ENCODE measurements at regions not wholly inside any gene's neighbourhood (a gene's known extent, or its start where the extent isn't known, plus 50 kb on each side); places are given as distances from the start of the nearest gene placed in this dataset.
A peak's percentile ranks its signal among the peaks of the same experiment; 100 is the strongest.
"Not testable (repeated sequence)": the region's sequence is repeated elsewhere in the genome, so short reads cannot be mapped to it uniquely, and the experiment has no call there.

DNA sequence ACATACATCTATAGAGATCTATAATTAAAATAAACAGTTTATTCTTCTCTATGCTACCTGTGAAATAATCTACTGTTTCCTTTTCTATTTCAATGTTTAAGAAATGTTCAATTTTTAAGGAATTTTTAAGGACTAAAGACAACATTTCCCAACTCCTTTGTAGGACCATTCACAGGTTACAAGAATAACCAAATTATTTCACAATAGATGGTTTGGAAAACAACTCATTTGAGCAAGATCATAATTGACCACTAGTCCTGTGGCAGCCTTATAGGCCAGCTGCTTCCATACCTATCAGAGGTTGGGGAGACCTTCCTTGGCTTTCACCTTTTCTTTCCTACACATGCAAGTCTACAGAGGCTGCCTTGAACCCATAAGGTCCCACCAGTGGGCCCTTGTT lies 193.7 kb downstream of the TTC39B start:
- no peak for DNase-seq

DNA sequence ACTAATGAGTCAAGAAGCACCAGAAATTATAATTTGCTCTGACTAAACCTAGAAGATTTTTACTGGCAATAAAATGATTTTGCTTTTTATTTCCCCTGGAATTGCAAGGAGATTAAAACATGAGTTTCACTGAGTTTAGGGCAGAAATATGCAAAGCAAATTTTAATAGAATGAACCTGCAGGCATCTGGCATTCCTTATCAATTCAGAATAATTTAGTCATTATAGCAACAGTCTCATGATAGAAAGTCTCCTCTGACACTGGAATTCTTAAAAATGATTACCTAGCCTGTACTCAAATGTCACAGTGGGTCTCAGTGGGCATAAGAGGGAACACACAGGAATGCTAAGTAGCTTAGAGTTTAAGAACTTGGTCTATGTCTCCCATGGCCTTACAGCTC lies 195.9 kb downstream of the TTC39B start:
- DNase-seq = no peak

GRCh38 chr9:15104826-15105420 lies 194.7 kb upstream of the FREM1 start:
- DNase-seq = peak; percentile 60

DNA sequence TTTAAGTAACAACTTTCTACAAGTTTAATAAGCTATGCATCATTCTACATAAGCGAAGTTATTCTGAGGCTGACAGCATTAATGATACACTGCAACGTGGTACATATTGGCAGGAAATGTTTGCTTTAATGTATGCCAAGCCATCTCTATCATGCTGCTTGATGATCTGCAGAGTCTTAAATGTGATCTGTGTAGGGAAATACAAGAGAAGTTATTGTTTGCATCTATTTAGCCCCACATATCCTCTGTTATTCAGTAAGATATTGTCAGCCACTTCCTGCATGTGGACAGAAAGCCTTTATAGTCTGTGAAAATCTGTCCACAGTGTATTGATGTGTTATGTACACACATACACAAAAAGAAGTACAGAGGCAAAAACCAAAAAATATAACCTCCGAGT lies 193.1 kb upstream of the FREM1 start:
- no peak for DNase-seq

GRCh38 chr9:15101095-15101494 lies 190.9 kb upstream of the FREM1 start:
- DNase-seq = no peak

- no peak for DNase-seq
Measured at GRCh38 chr9:15100571-15100970, 190.3 kb upstream of the FREM1 start.

- no peak for DNase-seq
Measured at GRCh38 chr9:15096972-15097371, 186.7 kb upstream of the FREM1 start.

DNA sequence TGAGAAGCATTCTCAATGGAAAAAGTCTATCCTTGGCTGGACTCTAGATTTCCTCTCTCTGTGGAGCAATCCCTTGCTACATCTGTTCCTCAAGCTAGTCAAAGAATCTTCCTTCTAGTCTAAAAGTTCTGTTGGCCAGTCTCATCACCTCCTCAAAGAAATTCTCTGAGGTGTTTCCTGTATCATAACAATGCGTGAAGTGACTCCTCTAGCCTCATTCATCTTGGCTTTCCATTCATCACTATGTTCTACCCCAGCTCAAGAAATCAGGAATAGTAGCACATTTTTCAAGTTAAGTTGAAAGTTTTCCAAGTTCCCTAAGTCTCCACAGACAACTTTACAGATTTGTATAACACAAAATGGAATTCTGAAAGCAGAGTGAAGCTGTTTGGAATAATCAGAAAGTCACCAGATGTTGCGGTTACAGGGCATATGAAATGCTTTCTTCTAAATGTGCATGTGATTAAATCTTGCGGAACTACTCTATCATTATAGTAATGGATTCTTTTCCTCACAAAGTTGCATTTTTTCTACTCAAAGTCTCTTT lies 176.6 kb upstream of the FREM1 start:
- no peak for DNase-seq

GRCh38 chr9:15086156-15086763 lies 176.0 kb upstream of the FREM1 start:
- no peak for DNase-seq

GRCh38 chr9:15081021-15081753 lies 171.0 kb upstream of the FREM1 start:
- no peak for DNase-seq

- no peak for DNase-seq
Measured at GRCh38 chr9:15080401-15080800, 170.2 kb upstream of the FREM1 start.

DNA sequence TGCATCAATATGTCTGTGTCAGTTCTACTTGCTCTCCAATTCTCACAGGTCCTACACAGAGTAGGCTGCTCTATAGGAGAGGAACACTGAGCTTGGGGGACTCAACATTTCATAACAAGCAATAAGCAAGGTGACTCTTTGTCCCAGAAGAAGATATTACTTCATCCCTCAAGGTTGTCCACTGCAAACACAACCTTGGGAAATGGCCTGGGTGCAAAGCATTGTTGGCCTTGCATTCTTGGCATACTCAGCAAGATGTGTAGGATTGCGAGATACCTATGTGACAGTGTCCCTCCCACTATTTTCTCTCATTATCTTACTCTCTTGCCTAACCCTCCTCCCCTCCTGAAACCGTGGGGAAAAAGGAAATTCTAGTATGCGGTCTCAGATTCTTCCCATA lies 169.8 kb upstream of the FREM1 start:
- no peak for DNase-seq

DNA sequence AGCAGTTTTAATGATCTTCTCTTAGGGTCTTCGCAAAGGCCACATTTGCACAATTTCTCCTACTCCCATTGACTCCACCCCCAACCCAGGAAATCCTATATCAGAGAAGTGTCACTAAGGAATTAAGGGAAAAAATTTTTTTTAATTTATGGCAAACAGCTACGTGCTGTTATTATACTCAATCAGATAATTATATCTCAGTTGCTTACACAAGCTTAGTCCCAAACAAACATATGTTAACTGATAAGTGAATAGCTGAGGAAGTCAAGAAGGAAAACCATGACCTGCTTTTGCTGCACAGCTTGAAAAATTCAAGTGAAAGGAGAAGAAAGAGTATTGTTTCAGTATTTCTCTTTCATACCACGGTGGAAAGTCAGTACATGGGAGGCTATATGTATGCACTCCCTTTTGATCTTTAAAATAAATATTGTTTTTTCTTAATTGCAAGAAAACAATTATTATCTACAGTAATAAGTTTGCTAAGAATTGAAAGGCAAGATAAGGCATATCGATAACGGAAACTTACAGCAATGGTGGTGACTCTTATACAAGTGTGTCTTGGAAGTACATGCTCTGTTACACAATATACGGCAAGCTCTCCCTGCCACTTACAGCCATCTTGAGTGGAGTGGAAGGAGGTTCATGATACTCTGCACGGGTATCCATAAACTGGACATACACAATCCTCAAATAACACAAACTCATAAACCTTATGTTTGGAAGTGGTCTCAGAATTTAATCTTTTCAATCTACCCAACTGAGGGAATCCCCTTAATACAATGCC lies 167.9 kb upstream of the FREM1 start:
- no peak for DNase-seq

GRCh38 chr9:15073620-15074019 lies 163.4 kb upstream of the FREM1 start:
- DNase-seq = no peak

GRCh38 chr9:15070716-15071115 lies 160.5 kb upstream of the FREM1 start:
- no peak for DNase-seq

GRCh38 chr9:15069106-15069505 lies 158.9 kb upstream of the FREM1 start:
- no peak for DNase-seq

GRCh38 chr9:15068261-15068660 lies 158.0 kb upstream of the FREM1 start:
- no peak for DNase-seq

- no peak for DNase-seq
Measured at GRCh38 chr9:15059003-15059402, 148.8 kb upstream of the FREM1 start.

GRCh38 chr9:15058236-15058635 lies 148.0 kb upstream of the FREM1 start:
- no peak for DNase-seq

- DNase-seq = not testable (repeated sequence)
Measured at GRCh38 chr9:15055284-15055683, 145.1 kb upstream of the FREM1 start.

- no peak for DNase-seq
Measured at GRCh38 chr9:15048772-15049171, 138.5 kb upstream of the FREM1 start.

DNA sequence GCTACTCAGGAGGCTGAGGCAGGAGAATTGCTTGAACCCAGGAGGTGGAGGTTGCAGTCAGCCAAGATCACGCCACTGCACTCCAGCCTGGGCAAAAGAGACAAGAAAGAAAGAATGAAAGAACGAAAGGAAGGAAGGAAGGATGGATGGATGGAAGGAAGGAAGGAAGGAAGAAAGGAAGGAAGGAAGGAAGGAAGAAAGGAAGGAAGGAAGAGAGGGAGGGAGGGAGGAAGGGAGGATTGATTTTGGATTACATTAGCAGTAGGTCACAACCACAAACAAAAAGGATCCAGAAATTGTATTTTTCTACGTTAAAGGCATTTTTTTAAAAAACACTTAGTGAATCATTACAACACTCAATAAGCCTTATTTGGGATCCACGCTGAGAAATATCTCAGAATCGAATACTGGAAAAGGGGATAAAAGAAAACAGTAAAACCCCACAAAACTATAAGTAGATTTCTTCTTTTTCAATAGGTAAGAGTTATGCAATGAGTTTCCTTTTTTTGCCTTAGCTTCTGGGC lies 136.9 kb upstream of the FREM1 start:
- no peak for DNase-seq

- DNase-seq = no peak
Measured at GRCh38 chr9:15033316-15033715, 123.1 kb upstream of the FREM1 start.

Measured in CD4-positive, alpha-beta T cell treated with Interleukin-10 for 1 hour (primary cell).